GM23338 (cell line): ENCODE measurements at regions not wholly inside any gene's neighbourhood (a gene's known extent, or its start where the extent isn't known, plus 50 kb on each side); places are given as distances from the start of the nearest gene placed in this dataset.

ENCODE experiments used
- ATAC-seq: fragments of 200-7000 bp; cut with Tn5 transposase; 3 replicates; pipeline ENCODE4 v1.9.1; 2020
- DNase-seq: peaks from one replicate; pipeline ENCODE4 v3.0.0-alpha.2; 2015; ENCODE audit warnings: low spot score
- H2AFZ ChIP-seq: fragments of 200-600 bp; sonication (generic); 2 replicates; pipeline ENCODE4 v1.8.0; 2016; ENCODE audit warnings: antibody characterized with exemption, mild to moderate bottlenecking, moderate library complexity
- H3F3A ChIP-seq: fragments of 200-600 bp; sonication (generic); replicated peaks from 2 replicates; pipeline ENCODE4 v1.8.0; 2017; ENCODE audit warnings: antibody characterized with exemption, mixed run types, low read depth
- H3K27ac ChIP-seq: fragments of 200-600 bp; sonication (generic); 2 replicates; pipeline ENCODE4 v1.6.1; 2016; ENCODE audit warnings: low read depth
- H3K27me3 ChIP-seq: fragments of 200-600 bp; sonication (generic); 2 replicates; pipeline ENCODE4 v1.8.0; 2016; ENCODE audit warnings: mild to moderate bottlenecking, mixed run types, moderate library complexity; ENCODE audit not compliant: insufficient read depth
- H3K36me3 ChIP-seq: fragments of 200-600 bp; sonication (generic); 2 replicates; pipeline ENCODE4 v1.8.0; 2016; ENCODE audit warnings: mild to moderate bottlenecking; ENCODE audit not compliant: insufficient read depth
- H3K4me1 ChIP-seq: fragments of 200-600 bp; sonication (generic); 2 replicates; pipeline ENCODE4 v1.8.0; 2016; ENCODE audit warnings: mild to moderate bottlenecking, moderate library complexity; ENCODE audit not compliant: insufficient read depth
- H3K4me2 ChIP-seq: fragments of 200-600 bp; sonication (generic); 2 replicates; pipeline ENCODE4 v1.7.1; 2017; ENCODE audit warnings: mixed run types
- H3K4me3 ChIP-seq: fragments of 200-600 bp; sonication (generic); 2 replicates; pipeline ENCODE4 v1.6.1; 2016; ENCODE audit warnings: mixed run types
- H3K79me2 ChIP-seq: fragments of 200-600 bp; sonication (generic); replicated peaks from 2 replicates; pipeline ENCODE4 v1.8.0; 2017; ENCODE audit warnings: mild to moderate bottlenecking; ENCODE audit not compliant: insufficient read depth
- H3K9me2 ChIP-seq: fragments of 200-600 bp; sonication (generic); 2 replicates; pipeline ENCODE4 v1.8.0; 2017; ENCODE audit not compliant: insufficient read depth
- H4K20me1 ChIP-seq: fragments of 200-600 bp; sonication (generic); replicated peaks from 2 replicates; pipeline ENCODE4 v1.8.0; 2017; ENCODE audit warnings: mild to moderate bottlenecking; ENCODE audit not compliant: insufficient read depth
- H3K27ac Mint-ChIP-seq: 2 replicates; pipeline ENCODE4 v1.8.0; 2020; ENCODE audit warnings: inconsistent platforms, mild to moderate bottlenecking, moderate library complexity, mixed read lengths
- H3K27me3 Mint-ChIP-seq: 3 replicates; pipeline ENCODE4 v1.8.0; 2022; ENCODE audit warnings: low read depth, mild to moderate bottlenecking, moderate library complexity, mixed read lengths, inconsistent platforms; ENCODE audit not compliant: insufficient read depth, poor library complexity
- H3K36me3 Mint-ChIP-seq: 3 replicates; pipeline ENCODE4 v1.8.0; 2021; ENCODE audit warnings: low read depth, mild to moderate bottlenecking, inconsistent platforms, moderate library complexity, mixed read lengths
- H3K4me1 Mint-ChIP-seq: 3 replicates; pipeline ENCODE4 v1.8.0; 2020; ENCODE audit warnings: mild to moderate bottlenecking, inconsistent platforms, mixed read lengths
- H3K4me3 Mint-ChIP-seq: 3 replicates; pipeline ENCODE4 v1.8.0; 2021; ENCODE audit warnings: moderate library complexity, mild to moderate bottlenecking, inconsistent platforms, mixed read lengths
- H3K9me3 Mint-ChIP-seq: 3 replicates; pipeline ENCODE4 v1.8.0; 2020; ENCODE audit warnings: moderate library complexity, mild to moderate bottlenecking, inconsistent platforms, mixed read lengths
- CREB1 ChIP-seq: fragments of 250-450 bp; sonication (Bioruptor Pico); IDR thresholded peaks from 2 replicates; pipeline ENCODE4 v1.5.0; 2020; ENCODE audit warnings: low read depth, mild to moderate bottlenecking, moderate library complexity
- EZH2 ChIP-seq: fragments of 200-600 bp; sonication (generic); IDR thresholded peaks from one replicate; pipeline ENCODE4 v1.8.0; 2017; ENCODE audit warnings: antibody characterized with exemption, mild to moderate bottlenecking, low read depth; ENCODE audit not compliant: unreplicated experiment
- EZH2phosphoT487 ChIP-seq: fragments of 200-600 bp; sonication (generic); IDR thresholded peaks from one replicate; pipeline ENCODE4 v1.8.1; 2018; ENCODE audit warnings: antibody characterized with exemption; ENCODE audit not compliant: unreplicated experiment
- JUNB ChIP-seq: IDR thresholded peaks from one replicate; pipeline ENCODE4 v1.6.1; 2016; ENCODE audit warnings: antibody characterized with exemption; ENCODE audit not compliant: unreplicated experiment
- NANOG ChIP-seq: IDR thresholded peaks from 2 replicates; pipeline ENCODE4 v1.6.1; 2016; ENCODE audit warnings: antibody characterized with exemption, borderline replicate concordance
- POLR2AphosphoS5 ChIP-seq: IDR thresholded peaks from 2 replicates; pipeline ENCODE4 v1.6.1; 2016; ENCODE audit warnings: antibody characterized with exemption, low read depth
- STAT1 ChIP-seq: IDR thresholded peaks from one replicate; pipeline ENCODE4 v1.6.1; 2016; ENCODE audit warnings: antibody characterized with exemption; ENCODE audit not compliant: unreplicated experiment
- ZNF114 ChIP-seq: fragments of 250-450 bp; sonication (Bioruptor Pico); IDR thresholded peaks from 2 replicates; pipeline ENCODE4 v1.5.0; 2020; ENCODE audit warnings: mild to moderate bottlenecking, moderate library complexity
- ZNF331 ChIP-seq: fragments of 250-450 bp; sonication (Bioruptor Pico); IDR thresholded peaks from 2 replicates; pipeline ENCODE4 v1.5.0; 2020; ENCODE audit warnings: low read depth, mild to moderate bottlenecking, moderate library complexity
- TF ChIP-seq, protein P1 (sequence below): IDR thresholded peaks from one replicate; pipeline ENCODE4 v1.6.1; 2018; ENCODE audit warnings: antibody characterized with exemption; ENCODE audit not compliant: unreplicated experiment
- TF ChIP-seq, protein P2 (sequence below): IDR thresholded peaks from 2 replicates; pipeline ENCODE4 v1.6.1; 2016; ENCODE audit warnings: antibody characterized with exemption
- TF ChIP-seq, protein P3 (sequence below), 2 experiments: fragments of 200-600 bp in 1 of 2; sonication (generic) in 1 of 2; conservative IDR thresholded peaks; 2 replicates each; pipeline versions ENCODE4 v1.5.1 to v1.6.1; 2016 to 2017; ENCODE audit warnings: antibody characterized with exemption in 2 of 2, low read depth in 2 of 2, mild to moderate bottlenecking in 2 of 2, moderate library complexity in 1 of 2
- TF ChIP-seq, protein P4 (sequence below): fragments of 250-450 bp; sonication (Bioruptor Pico); IDR thresholded peaks from 2 replicates; pipeline ENCODE4 v1.5.0; 2020; ENCODE audit warnings: mild to moderate bottlenecking, moderate library complexity

DNA sequence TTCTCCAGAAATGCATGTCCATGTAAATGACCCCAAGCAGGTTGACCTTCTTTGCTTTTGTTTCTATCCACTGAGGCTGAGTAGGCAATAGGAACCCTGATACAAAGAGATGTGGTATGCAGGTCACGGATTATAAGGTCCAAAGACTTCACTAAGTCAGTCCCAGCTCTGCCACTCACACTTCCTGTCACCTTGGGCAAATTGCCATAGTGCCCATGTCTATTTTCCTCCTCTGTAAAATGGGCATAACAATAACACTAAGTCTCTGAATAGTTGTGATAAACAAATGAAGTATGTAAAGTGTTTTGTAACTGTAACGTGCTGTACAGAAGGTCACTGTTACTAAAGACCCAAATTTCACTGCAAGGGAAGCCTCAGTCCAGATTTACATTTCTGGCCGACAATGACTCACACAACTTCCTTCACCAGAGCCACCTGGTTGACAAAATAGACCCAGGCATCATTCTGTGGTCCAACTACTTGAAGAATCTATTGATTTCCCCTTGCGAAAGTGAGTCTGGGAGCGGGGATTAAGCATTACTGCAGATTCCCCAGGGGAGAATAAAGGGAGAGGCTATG lies 175.4 kb upstream of the LPP start (continued):
- TF ChIP-seq POLR2AphosphoS5 (no peak), CREB1 (no peak), STAT1 (no peak), NANOG (no peak), ZNF114 (no peak)

DNA sequence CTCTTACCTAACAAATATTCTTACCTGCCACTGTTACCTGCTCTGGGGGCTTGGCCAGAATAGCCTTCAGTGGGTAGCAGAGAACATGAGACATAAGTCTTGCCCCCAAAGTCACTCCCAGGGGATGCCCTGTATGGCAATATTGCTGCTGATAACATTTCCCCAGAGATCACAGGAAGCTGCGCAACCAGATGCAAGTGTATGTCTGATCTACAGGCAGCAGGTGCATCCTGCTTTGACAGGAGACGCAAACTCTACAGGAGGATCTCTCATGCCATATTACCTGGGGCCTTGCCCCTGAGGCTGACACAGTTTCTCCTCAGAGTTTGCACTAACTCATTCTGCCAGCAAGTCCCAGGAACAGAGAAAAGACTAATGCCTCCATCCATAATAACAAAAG lies 174.4 kb upstream of the LPP start:
- no peaks in the 10 kb centered on the region for H3K79me2 ChIP-seq
- no peaks in the 10 kb centered on the region for H3F3A ChIP-seq
- no peaks in the 10 kb centered on the region for H3K4me1 ChIP-seq
- no peaks in the 10 kb centered on the region for H3K9me2 ChIP-seq
- no peak overlapping the region for H3K4me2 ChIP-seq
- Mint-ChIP-seq H3K4me3 (no peak overlapping the region), H3K36me3 (0 out of 3 replicates have a peak, but pooled peaks cover 3% of the 10 kb centered on the region), H3K4me1 (no peaks in the 10 kb centered on the region), H3K27ac (no peak overlapping the region; the same call in 1 of the 2 replicates), H3K27me3 (peaks cover under 1% of the 10 kb centered on the region), H3K9me3 (peaks cover 5% of the 10 kb centered on the region; the same call in 2 of the 3 replicates)
- ATAC-seq (no peak), DNase-seq (no peak)
- TF ChIP-seq EZH2phosphoT487 (no peak), EZH2 (no peak), CREB1 (no peak), ZNF331 (CRISPR knock-in tag) (no peak), ZNF114 (no peak), NANOG (no peak), STAT1 (no peak), JUNB (no peak), POLR2AphosphoS5 (no peak)
- TF ChIP-seq, protein P1, sequence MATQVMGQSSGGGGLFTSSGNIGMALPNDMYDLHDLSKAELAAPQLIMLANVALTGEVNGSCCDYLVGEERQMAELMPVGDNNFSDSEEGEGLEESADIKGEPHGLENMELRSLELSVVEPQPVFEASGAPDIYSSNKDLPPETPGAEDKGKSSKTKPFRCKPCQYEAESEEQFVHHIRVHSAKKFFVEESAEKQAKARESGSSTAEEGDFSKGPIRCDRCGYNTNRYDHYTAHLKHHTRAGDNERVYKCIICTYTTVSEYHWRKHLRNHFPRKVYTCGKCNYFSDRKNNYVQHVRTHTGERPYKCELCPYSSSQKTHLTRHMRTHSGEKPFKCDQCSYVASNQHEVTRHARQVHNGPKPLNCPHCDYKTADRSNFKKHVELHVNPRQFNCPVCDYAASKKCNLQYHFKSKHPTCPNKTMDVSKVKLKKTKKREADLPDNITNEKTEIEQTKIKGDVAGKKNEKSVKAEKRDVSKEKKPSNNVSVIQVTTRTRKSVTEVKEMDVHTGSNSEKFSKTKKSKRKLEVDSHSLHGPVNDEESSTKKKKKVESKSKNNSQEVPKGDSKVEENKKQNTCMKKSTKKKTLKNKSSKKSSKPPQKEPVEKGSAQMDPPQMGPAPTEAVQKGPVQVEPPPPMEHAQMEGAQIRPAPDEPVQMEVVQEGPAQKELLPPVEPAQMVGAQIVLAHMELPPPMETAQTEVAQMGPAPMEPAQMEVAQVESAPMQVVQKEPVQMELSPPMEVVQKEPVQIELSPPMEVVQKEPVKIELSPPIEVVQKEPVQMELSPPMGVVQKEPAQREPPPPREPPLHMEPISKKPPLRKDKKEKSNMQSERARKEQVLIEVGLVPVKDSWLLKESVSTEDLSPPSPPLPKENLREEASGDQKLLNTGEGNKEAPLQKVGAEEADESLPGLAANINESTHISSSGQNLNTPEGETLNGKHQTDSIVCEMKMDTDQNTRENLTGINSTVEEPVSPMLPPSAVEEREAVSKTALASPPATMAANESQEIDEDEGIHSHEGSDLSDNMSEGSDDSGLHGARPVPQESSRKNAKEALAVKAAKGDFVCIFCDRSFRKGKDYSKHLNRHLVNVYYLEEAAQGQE: no peak
- TF ChIP-seq, protein P2, sequence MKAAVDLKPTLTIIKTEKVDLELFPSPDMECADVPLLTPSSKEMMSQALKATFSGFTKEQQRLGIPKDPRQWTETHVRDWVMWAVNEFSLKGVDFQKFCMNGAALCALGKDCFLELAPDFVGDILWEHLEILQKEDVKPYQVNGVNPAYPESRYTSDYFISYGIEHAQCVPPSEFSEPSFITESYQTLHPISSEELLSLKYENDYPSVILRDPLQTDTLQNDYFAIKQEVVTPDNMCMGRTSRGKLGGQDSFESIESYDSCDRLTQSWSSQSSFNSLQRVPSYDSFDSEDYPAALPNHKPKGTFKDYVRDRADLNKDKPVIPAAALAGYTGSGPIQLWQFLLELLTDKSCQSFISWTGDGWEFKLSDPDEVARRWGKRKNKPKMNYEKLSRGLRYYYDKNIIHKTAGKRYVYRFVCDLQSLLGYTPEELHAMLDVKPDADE: no peak
- TF ChIP-seq, protein P3, sequence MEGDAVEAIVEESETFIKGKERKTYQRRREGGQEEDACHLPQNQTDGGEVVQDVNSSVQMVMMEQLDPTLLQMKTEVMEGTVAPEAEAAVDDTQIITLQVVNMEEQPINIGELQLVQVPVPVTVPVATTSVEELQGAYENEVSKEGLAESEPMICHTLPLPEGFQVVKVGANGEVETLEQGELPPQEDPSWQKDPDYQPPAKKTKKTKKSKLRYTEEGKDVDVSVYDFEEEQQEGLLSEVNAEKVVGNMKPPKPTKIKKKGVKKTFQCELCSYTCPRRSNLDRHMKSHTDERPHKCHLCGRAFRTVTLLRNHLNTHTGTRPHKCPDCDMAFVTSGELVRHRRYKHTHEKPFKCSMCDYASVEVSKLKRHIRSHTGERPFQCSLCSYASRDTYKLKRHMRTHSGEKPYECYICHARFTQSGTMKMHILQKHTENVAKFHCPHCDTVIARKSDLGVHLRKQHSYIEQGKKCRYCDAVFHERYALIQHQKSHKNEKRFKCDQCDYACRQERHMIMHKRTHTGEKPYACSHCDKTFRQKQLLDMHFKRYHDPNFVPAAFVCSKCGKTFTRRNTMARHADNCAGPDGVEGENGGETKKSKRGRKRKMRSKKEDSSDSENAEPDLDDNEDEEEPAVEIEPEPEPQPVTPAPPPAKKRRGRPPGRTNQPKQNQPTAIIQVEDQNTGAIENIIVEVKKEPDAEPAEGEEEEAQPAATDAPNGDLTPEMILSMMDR (conservative IDR thresholded peaks at IDR 0.05; ENCODE audit: low read depth in 2 of 2): no peak
- TF ChIP-seq, protein P4, sequence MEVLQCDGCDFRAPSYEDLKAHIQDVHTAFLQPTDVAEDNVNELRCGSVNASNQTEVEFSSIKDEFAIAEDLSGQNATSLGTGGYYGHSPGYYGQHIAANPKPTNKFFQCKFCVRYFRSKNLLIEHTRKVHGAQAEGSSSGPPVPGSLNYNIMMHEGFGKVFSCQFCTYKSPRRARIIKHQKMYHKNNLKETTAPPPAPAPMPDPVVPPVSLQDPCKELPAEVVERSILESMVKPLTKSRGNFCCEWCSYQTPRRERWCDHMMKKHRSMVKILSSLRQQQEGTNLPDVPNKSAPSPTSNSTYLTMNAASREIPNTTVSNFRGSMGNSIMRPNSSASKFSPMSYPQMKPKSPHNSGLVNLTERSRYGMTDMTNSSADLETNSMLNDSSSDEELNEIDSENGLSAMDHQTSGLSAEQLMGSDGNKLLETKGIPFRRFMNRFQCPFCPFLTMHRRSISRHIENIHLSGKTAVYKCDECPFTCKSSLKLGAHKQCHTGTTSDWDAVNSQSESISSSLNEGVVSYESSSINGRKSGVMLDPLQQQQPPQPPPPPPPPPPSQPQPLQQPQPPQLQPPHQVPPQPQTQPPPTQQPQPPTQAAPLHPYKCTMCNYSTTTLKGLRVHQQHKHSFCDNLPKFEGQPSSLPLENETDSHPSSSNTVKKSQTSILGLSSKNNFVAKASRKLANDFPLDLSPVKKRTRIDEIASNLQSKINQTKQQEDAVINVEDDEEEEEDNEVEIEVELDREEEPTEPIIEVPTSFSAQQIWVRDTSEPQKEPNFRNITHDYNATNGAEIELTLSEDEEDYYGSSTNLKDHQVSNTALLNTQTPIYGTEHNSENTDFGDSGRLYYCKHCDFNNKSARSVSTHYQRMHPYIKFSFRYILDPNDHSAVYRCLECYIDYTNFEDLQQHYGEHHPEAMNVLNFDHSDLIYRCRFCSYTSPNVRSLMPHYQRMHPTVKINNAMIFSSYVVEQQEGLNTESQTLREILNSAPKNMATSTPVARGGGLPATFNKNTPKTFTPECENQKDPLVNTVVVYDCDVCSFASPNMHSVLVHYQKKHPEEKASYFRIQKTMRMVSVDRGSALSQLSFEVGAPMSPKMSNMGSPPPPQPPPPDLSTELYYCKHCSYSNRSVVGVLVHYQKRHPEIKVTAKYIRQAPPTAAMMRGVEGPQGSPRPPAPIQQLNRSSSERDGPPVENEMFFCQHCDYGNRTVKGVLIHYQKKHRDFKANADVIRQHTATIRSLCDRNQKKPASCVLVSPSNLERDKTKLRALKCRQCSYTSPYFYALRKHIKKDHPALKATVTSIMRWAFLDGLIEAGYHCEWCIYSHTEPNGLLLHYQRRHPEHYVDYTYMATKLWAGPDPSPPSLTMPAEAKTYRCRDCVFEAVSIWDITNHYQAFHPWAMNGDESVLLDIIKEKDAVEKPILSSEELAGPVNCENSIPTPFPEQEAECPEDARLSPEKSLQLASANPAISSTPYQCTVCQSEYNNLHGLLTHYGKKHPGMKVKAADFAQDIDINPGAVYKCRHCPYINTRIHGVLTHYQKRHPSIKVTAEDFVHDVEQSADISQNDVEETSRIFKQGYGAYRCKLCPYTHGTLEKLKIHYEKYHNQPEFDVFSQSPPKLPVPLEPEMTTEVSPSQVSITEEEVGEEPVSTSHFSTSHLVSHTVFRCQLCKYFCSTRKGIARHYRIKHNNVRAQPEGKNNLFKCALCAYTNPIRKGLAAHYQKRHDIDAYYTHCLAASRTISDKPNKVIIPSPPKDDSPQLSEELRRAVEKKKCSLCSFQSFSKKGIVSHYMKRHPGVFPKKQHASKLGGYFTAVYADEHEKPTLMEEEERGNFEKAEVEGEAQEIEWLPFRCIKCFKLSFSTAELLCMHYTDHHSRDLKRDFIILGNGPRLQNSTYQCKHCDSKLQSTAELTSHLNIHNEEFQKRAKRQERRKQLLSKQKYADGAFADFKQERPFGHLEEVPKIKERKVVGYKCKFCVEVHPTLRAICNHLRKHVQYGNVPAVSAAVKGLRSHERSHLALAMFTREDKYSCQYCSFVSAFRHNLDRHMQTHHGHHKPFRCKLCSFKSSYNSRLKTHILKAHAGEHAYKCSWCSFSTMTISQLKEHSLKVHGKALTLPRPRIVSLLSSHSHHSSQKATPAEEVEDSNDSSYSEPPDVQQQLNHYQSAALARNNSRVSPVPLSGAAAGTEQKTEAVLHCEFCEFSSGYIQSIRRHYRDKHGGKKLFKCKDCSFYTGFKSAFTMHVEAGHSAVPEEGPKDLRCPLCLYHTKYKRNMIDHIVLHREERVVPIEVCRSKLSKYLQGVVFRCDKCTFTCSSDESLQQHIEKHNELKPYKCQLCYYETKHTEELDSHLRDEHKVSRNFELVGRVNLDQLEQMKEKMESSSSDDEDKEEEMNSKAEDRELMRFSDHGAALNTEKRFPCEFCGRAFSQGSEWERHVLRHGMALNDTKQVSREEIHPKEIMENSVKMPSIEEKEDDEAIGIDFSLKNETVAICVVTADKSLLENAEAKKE (CRISPR knock-in tag): no peak
- no peak overlapping the region for H3K27ac ChIP-seq
- no peaks in the 10 kb centered on the region for H3K27me3 ChIP-seq
- no peaks in the 10 kb centered on the region for H3K36me3 ChIP-seq
- no peak overlapping the region for H2AFZ ChIP-seq
- H3K4me3 ChIP-seq: no peak overlapping the region
- H4K20me1 ChIP-seq: no peaks in the 10 kb centered on the region
